ENCODE measurements at regions not wholly inside any gene's neighbourhood (a gene's known extent, or its start where the extent isn't known, plus 50 kb on each side); places are given as distances from the start of the nearest gene placed in this dataset.

DNA sequence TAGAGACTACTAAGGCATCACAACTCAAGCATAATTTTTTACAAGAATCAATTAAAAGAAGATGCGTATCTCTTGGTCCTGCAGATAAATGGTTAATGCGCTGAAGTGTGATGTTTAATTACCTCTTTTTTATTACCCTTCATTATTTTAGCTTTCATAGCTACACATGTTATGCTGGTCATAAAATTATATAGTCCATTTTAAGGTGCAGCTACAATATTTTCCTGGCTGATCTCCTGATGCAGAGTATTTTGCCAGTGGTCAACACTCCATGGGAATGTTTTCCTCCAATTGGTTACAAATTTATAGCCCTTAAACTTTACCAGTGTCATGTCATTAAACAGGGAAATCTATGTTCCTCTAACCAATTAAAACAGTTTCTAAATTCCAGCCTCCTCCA, 1617.2 kb downstream of the PCDH7 start:
- no peaks in the 10 kb centered on the region for H4K20me1 ChIP-seq (ENCODE audit: insufficient read depth, low read length, poor library complexity, severe bottlenecking)
- TF ChIP-seq, protein P1, sequence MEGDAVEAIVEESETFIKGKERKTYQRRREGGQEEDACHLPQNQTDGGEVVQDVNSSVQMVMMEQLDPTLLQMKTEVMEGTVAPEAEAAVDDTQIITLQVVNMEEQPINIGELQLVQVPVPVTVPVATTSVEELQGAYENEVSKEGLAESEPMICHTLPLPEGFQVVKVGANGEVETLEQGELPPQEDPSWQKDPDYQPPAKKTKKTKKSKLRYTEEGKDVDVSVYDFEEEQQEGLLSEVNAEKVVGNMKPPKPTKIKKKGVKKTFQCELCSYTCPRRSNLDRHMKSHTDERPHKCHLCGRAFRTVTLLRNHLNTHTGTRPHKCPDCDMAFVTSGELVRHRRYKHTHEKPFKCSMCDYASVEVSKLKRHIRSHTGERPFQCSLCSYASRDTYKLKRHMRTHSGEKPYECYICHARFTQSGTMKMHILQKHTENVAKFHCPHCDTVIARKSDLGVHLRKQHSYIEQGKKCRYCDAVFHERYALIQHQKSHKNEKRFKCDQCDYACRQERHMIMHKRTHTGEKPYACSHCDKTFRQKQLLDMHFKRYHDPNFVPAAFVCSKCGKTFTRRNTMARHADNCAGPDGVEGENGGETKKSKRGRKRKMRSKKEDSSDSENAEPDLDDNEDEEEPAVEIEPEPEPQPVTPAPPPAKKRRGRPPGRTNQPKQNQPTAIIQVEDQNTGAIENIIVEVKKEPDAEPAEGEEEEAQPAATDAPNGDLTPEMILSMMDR (conservative IDR thresholded peaks at IDR 0.05; ENCODE audit: low read length): no peak
- no peak for TF ChIP-seq EZH2phosphoT487 (IDR thresholded peaks at IDR 0.05; ENCODE audit: borderline replicate concordance)
- no peaks in the 10 kb centered on the region for H3K36me3 ChIP-seq (ENCODE audit: insufficient read depth, low read length)

GRCh38 chr4:32340591-32340990, 1620.4 kb downstream of the PCDH7 start:
- H4K20me1 ChIP-seq (ENCODE audit: insufficient read depth, low read length, poor library complexity, severe bottlenecking): no peaks in the 10 kb centered on the region
- no peak overlapping the region for H3K4me2 ChIP-seq (ENCODE audit: low read depth, low read length, poor library complexity, severe bottlenecking)
- no peaks in the 10 kb centered on the region; the same call in 1 of the 2 replicates for H3K9me3 ChIP-seq (ENCODE audit: insufficient read depth, low read depth, low read length)

More for the DNA sequence above, 1617.2 kb downstream of the PCDH7 start:
- Histone ChIP-seq H3F3A (ENCODE audit: low read depth) (no peaks in the 10 kb centered on the region), H3K27me3 (ENCODE audit: insufficient read depth, low read length, poor library complexity, severe bottlenecking) (no peaks in the 10 kb centered on the region), H3K4me2 (ENCODE audit: low read depth, low read length, poor library complexity, severe bottlenecking) (no peak overlapping the region), H3K4me1 (ENCODE audit: insufficient read depth, low read length, poor library complexity, severe bottlenecking) (no peaks in the 10 kb centered on the region), H3K4me3 (ENCODE audit: low read length, poor library complexity, severe bottlenecking) (no peak overlapping the region), H3K9me3 (ENCODE audit: insufficient read depth, low read depth, low read length) (no peaks in the 10 kb centered on the region; the same call in 1 of the 2 replicates), H3K9me2 (replicated peaks; ENCODE audit: low read depth, low read length) (no peaks in the 10 kb centered on the region), H3K9ac (ENCODE audit: low read depth, low read length, poor library complexity, severe bottlenecking) (no peak overlapping the region), H3K79me2 (ENCODE audit: insufficient read depth, low read length) (no peaks in the 10 kb centered on the region), H2AFZ (ENCODE audit: low read length) (no peak overlapping the region)

DNA sequence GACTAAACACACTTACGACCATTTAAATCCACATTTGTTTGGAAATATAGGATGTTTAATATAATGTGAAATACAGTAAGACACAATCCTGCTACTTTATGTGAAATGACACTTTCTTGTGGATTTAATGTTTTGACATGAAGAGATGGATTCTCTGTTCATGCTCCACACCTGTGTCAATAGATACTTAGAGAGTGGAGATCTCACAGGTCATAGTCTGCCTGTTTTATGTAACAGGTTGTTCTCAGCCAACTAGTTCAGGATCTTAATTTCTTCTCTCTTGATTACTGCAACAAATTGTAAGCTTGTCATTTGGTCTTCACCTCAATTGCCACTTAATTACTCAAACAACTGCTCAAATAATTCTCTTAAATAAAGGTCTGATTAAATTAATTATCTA, 1621.2 kb downstream of the PCDH7 start:
- no peak overlapping the region for H2AFZ ChIP-seq (ENCODE audit: low read length)
- no peak overlapping the region for H3K4me2 ChIP-seq (ENCODE audit: low read depth, low read length, poor library complexity, severe bottlenecking)
- H3F3A ChIP-seq (ENCODE audit: low read depth): no peaks in the 10 kb centered on the region
- no peaks in the 10 kb centered on the region for H3K27me3 ChIP-seq (ENCODE audit: insufficient read depth, low read length, poor library complexity, severe bottlenecking)
- H3K36me3 ChIP-seq (ENCODE audit: insufficient read depth, low read length): no peaks in the 10 kb centered on the region
- H3K9ac ChIP-seq (ENCODE audit: low read depth, low read length, poor library complexity, severe bottlenecking): no peak overlapping the region
- H3K4me1 ChIP-seq (ENCODE audit: insufficient read depth, low read length, poor library complexity, severe bottlenecking): no peaks in the 10 kb centered on the region
- H4K20me1 ChIP-seq (ENCODE audit: insufficient read depth, low read length, poor library complexity, severe bottlenecking): no peaks in the 10 kb centered on the region
- H3K9me3 ChIP-seq (ENCODE audit: insufficient read depth, low read depth, low read length): no peaks in the 10 kb centered on the region; the same call in 1 of the 2 replicates
- H3K4me3 ChIP-seq (ENCODE audit: low read length, poor library complexity, severe bottlenecking): no peak overlapping the region
- no peaks in the 10 kb centered on the region for H3K79me2 ChIP-seq (ENCODE audit: insufficient read depth, low read length)
- TF ChIP-seq, protein P1 (conservative IDR thresholded peaks at IDR 0.05; ENCODE audit: low read length): no peak
- no peaks in the 10 kb centered on the region for H3K9me2 ChIP-seq (replicated peaks; ENCODE audit: low read depth, low read length)

More at GRCh38 chr4:32340591-32340990, 1620.4 kb downstream of the PCDH7 start:
- TF ChIP-seq EZH2phosphoT487 (IDR thresholded peaks at IDR 0.05; ENCODE audit: borderline replicate concordance): no peak
- TF ChIP-seq, protein P1 (conservative IDR thresholded peaks at IDR 0.05; ENCODE audit: low read length): no peak
- H3K4me3 ChIP-seq (ENCODE audit: low read length, poor library complexity, severe bottlenecking): no peak overlapping the region
- no peaks in the 10 kb centered on the region for H3K4me1 ChIP-seq (ENCODE audit: insufficient read depth, low read length, poor library complexity, severe bottlenecking)
- no peaks in the 10 kb centered on the region for H3K36me3 ChIP-seq (ENCODE audit: insufficient read depth, low read length)
- no peaks in the 10 kb centered on the region for H3F3A ChIP-seq (ENCODE audit: low read depth)
- no peak overlapping the region for H3K9ac ChIP-seq (ENCODE audit: low read depth, low read length, poor library complexity, severe bottlenecking)
- H3K27me3 ChIP-seq (ENCODE audit: insufficient read depth, low read length, poor library complexity, severe bottlenecking): no peaks in the 10 kb centered on the region
- H3K79me2 ChIP-seq (ENCODE audit: insufficient read depth, low read length): no peaks in the 10 kb centered on the region
- H2AFZ ChIP-seq (ENCODE audit: low read length): no peak overlapping the region
- H3K9me2 ChIP-seq (replicated peaks; ENCODE audit: low read depth, low read length): no peaks in the 10 kb centered on the region

All from Loucy (cell line).